ENCODE measurements at regions not wholly inside any gene's neighbourhood (a gene's known extent, or its start where the extent isn't known, plus 50 kb on each side); places are given as distances from the start of the nearest gene placed in this dataset.

DNA sequence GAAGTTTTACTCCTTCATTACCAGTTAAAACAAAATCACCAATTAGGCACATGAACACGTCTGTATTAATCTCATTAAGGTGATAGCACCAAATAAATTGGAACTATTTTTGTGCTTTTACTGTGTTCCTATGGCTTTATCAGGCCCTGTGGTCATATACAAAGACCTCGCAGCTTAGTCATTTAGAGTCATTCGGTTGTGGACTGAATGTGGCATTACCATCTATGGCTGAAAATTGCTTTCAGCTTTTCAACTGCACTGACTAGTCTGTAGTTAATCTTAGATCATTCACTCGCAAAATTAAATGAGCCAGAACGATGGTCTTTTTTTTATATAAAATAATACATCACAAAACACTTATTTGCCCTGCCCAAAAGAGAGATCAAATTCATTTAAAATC lies 601.7 kb downstream of the NR4A2 start:
- Histone ChIP-seq H3F3A (ENCODE audit: low read length, unreplicated experiment) (no peaks in the 10 kb centered on the region), H4K20me1 (ENCODE audit: low read length) (no peaks in the 10 kb centered on the region), H2AFZ (ENCODE audit: low read length) (no peak overlapping the region), H3K9me2 (replicated peaks; ENCODE audit: low read length) (no peaks in the 10 kb centered on the region), H3K27me3 (ENCODE audit: low read length) (peaks cover 14% of the 10 kb centered on the region; the same call in 1 of the 2 replicates), H3K36me3 (ENCODE audit: low read depth, low read length) (no peaks in the 10 kb centered on the region), H3K9me3 (ENCODE audit: low read length) (no peaks in the 10 kb centered on the region), H3K4me1 (ENCODE audit: insufficient read depth, low read length) (no peaks in the 10 kb centered on the region), H3K4me3 (ENCODE audit: low read length) (no peak overlapping the region), H3K4me2 (ENCODE audit: low read length) (no peak overlapping the region), H3K79me2 (ENCODE audit: low read length) (no peaks in the 10 kb centered on the region), H3K9ac (ENCODE audit: low read length) (no peak overlapping the region), H3K27ac (ENCODE audit: low read length) (no peak overlapping the region)
- ATAC-seq = peak; percentile 38; the same call in 1 of the 2 replicates
- ChIA-PET CTCF (no interaction called here), POLR2A (ENCODE audit: unreplicated experiment) (no interaction called here)
- no peak for DNase-seq
- intact Hi-C loops (cut with micrococcal nuclease) = no loop called here
- no peak for TF ChIP-seq EZH2 (IDR thresholded peaks at IDR 0.05; ENCODE audit: low read length, unreplicated experiment)
- TF ChIP-seq, protein P1, sequence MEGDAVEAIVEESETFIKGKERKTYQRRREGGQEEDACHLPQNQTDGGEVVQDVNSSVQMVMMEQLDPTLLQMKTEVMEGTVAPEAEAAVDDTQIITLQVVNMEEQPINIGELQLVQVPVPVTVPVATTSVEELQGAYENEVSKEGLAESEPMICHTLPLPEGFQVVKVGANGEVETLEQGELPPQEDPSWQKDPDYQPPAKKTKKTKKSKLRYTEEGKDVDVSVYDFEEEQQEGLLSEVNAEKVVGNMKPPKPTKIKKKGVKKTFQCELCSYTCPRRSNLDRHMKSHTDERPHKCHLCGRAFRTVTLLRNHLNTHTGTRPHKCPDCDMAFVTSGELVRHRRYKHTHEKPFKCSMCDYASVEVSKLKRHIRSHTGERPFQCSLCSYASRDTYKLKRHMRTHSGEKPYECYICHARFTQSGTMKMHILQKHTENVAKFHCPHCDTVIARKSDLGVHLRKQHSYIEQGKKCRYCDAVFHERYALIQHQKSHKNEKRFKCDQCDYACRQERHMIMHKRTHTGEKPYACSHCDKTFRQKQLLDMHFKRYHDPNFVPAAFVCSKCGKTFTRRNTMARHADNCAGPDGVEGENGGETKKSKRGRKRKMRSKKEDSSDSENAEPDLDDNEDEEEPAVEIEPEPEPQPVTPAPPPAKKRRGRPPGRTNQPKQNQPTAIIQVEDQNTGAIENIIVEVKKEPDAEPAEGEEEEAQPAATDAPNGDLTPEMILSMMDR (conservative IDR thresholded peaks at IDR 0.05; ENCODE audit: low read depth, low read length) = no peak
- no peak for TF ChIP-seq EZH2phosphoT487 (IDR thresholded peaks at IDR 0.05; ENCODE audit: borderline replicate concordance, low read length)
- BruUV-seq (replicated peaks) = no TSS peak

DNA sequence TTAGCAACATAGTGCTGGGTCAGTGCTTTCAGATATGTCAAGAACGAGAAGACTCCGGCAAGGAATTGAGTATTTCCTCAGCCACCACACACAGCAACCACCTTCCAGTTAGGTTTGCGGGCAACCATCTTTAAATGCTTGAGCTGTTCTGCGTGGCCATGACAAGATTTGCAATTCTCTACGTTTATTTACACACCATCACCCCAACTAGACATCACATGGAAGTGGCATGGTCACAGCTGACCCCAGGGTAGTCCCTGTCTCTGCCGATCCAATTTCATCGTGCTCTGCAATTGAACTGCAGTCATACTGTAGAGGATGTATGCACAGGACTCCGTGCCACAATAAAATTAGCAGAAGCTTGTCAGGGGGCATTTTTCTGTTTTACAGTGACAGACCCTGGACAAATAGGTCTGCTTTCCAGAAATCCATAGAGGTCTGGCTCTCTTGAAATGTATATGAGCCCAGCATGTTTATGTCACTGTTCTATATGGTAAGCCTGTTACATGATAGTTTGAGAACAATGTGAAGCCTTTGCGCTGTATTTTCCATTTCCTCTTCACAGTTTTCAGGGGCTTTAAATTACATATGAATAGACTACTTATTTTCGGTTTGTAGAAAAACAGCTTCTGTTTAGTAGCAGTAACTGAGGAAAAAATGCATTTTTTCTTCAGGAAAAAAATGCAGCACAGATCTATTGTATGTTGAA lies 605.2 kb downstream of the NR4A2 start:
- H3K4me2 ChIP-seq (ENCODE audit: low read length) = no peak overlapping the region
- H4K20me1 ChIP-seq (ENCODE audit: low read length) = no peaks in the 10 kb centered on the region
- ChIA-PET POLR2A (ENCODE audit: unreplicated experiment) (no interaction called here), CTCF (no interaction called here)
- no peak overlapping the region for H3K27ac ChIP-seq (ENCODE audit: low read length)
- no peaks in the 10 kb centered on the region for H3K4me1 ChIP-seq (ENCODE audit: insufficient read depth, low read length)
- no peak overlapping the region for H3K9ac ChIP-seq (ENCODE audit: low read length)
- H3K36me3 ChIP-seq (ENCODE audit: low read depth, low read length) = no peaks in the 10 kb centered on the region
- no peaks in the 10 kb centered on the region for H3K79me2 ChIP-seq (ENCODE audit: low read length)
- peaks cover 14% of the 10 kb centered on the region; the same call in 1 of the 2 replicates for H3K27me3 ChIP-seq (ENCODE audit: low read length)
- no peaks in the 10 kb centered on the region for H3K9me3 ChIP-seq (ENCODE audit: low read length)
- no peaks in the 10 kb centered on the region for H3F3A ChIP-seq (ENCODE audit: low read length, unreplicated experiment)
- no peak overlapping the region for H3K4me3 ChIP-seq (ENCODE audit: low read length)
- DNase-seq (no peak), ATAC-seq (no peak)
- no peak for TF ChIP-seq EZH2 (IDR thresholded peaks at IDR 0.05; ENCODE audit: low read length, unreplicated experiment)
- no peak for TF ChIP-seq EZH2phosphoT487 (IDR thresholded peaks at IDR 0.05; ENCODE audit: borderline replicate concordance, low read length)
- H3K9me2 ChIP-seq (replicated peaks; ENCODE audit: low read length) = no peaks in the 10 kb centered on the region
- no TSS peak for BruUV-seq (replicated peaks)
- intact Hi-C loops (cut with micrococcal nuclease) = no loop called here
- H2AFZ ChIP-seq (ENCODE audit: low read length) = no peak overlapping the region

DNA sequence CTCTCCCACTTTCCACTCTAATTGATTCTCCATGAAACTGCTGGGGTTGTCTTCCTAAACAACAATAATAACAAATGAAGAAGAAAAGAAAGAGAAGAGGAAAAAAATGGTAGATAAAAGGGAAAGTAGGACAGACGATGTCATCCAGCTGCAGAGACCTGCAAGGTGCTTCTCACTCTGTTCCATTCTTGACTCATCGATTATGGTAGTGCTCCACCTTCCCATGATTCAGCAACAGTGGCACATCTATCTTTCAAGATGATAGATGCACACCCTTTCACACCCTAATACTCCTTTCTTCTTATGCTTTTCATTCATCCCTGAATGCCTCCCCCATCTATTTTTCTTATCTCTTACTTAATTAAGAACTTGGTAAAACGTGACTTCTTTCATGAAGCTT lies 610.2 kb downstream of the NR4A2 start:
- Histone ChIP-seq H3K4me3 (ENCODE audit: low read length) (no peak overlapping the region), H3K9me2 (replicated peaks; ENCODE audit: low read length) (no peaks in the 10 kb centered on the region), H3K27ac (ENCODE audit: low read length) (no peak overlapping the region), H3K36me3 (ENCODE audit: low read depth, low read length) (no peaks in the 10 kb centered on the region), H4K20me1 (ENCODE audit: low read length) (no peaks in the 10 kb centered on the region), H3K4me1 (ENCODE audit: insufficient read depth, low read length) (no peaks in the 10 kb centered on the region), H3K9me3 (ENCODE audit: low read length) (no peaks in the 10 kb centered on the region), H3K27me3 (ENCODE audit: low read length) (peaks cover 8% of the 10 kb centered on the region; the same call in 1 of the 2 replicates), H3K9ac (ENCODE audit: low read length) (no peak overlapping the region), H2AFZ (ENCODE audit: low read length) (no peak overlapping the region), H3K79me2 (ENCODE audit: low read length) (no peaks in the 10 kb centered on the region), H3K4me2 (ENCODE audit: low read length) (no peak overlapping the region), H3F3A (ENCODE audit: low read length, unreplicated experiment) (no peaks in the 10 kb centered on the region)
- ChIA-PET POLR2A (ENCODE audit: unreplicated experiment) (interaction anchor here (0.6 kb wide), 1 partner anchor 300 kb away, joined by 3 read pairs; no protein-coding TSS in a partner anchor), CTCF (no interaction called here)
- DNase-seq (no peak), ATAC-seq (no peak)
- BruUV-seq (replicated peaks) = no TSS peak
- no peak for TF ChIP-seq EZH2 (IDR thresholded peaks at IDR 0.05; ENCODE audit: low read length, unreplicated experiment)
- no peak for TF ChIP-seq EZH2phosphoT487 (IDR thresholded peaks at IDR 0.05; ENCODE audit: borderline replicate concordance, low read length)
- TF ChIP-seq, protein P1 (conservative IDR thresholded peaks at IDR 0.05; ENCODE audit: low read depth, low read length) = no peak
- intact Hi-C loops (cut with micrococcal nuclease) = no loop called here
